ENCODE measurements at regions not wholly inside any gene's neighbourhood (a gene's known extent, or its start where the extent isn't known, plus 50 kb on each side); places are given as distances from the start of the nearest gene placed in this dataset.

GRCh38 chr5:124651663-124652513 is 94.6 kb downstream of the ZNF608 start (continued):
- TF ChIP-seq ZNF709 (CRISPR knock-in tag; IDR thresholded peaks at IDR 0.05) (0 out of 2 replicates have a peak, but pooled peaks have one; percentile 67), ZFYVE20 (CRISPR knock-in tag; IDR thresholded peaks at IDR 0.05; ENCODE audit: borderline replicate concordance, low read depth) (peak; percentile 68; the same call in 1 of the 2 replicates), MYC (CRISPR knock-in tag; IDR thresholded peaks at IDR 0.05; ENCODE audit: borderline replicate concordance) (peak; percentile 71; the same call in 1 of the 2 replicates), ARHGAP35 (CRISPR knock-in tag; IDR thresholded peaks at IDR 0.05; ENCODE audit: borderline replicate concordance) (peak; percentile 76; the same call in 1 of the 2 replicates), TAF15 (IDR thresholded peaks at IDR 0.05; ENCODE audit: low read depth, low read length, poor library complexity, severe bottlenecking) (no peak), ZNF839 (CRISPR knock-in tag; IDR thresholded peaks at IDR 0.05; ENCODE audit: borderline replicate concordance) (0 out of 2 replicates have a peak, but pooled peaks have one; percentile 52), EEA1 (CRISPR knock-in tag; IDR thresholded peaks at IDR 0.05; ENCODE audit: borderline replicate concordance) (no peak), SRY (CRISPR knock-in tag; IDR thresholded peaks at IDR 0.05) (peak; percentile 71; the same call in 1 of the 2 replicates), RFX3 (CRISPR knock-in tag; IDR thresholded peaks at IDR 0.05) (no peak), ZNF274 (CRISPR knock-in tag; IDR thresholded peaks at IDR 0.05) (peak; percentile 65; the same call in 1 of the 2 replicates), MED1 (CRISPR knock-in tag; IDR thresholded peaks at IDR 0.05) (peak; percentile 45; the same call in 1 of the 2 replicates), FOXO4 (CRISPR knock-in tag; conservative IDR thresholded peaks at IDR 0.05) (0 out of 2 replicates have a peak, but pooled peaks have one; percentile 27), AGO2 (optimal IDR thresholded peaks at IDR 0.05; ENCODE audit: low read depth, low read length) (peak; percentile 64), ZNF703 (CRISPR knock-in tag; IDR thresholded peaks at IDR 0.05; ENCODE audit: borderline replicate concordance) (no peak), JARID2 (CRISPR knock-in tag; IDR thresholded peaks at IDR 0.05; ENCODE audit: insufficient replicate concordance) (peak; percentile 45), POGK (CRISPR knock-in tag; conservative IDR thresholded peaks at IDR 0.05) (0 out of 2 replicates have a peak, but pooled peaks have one; percentile 37), ZFP91 (CRISPR knock-in tag; IDR thresholded peaks at IDR 0.05; ENCODE audit: borderline replicate concordance) (peak; percentile 82), ZSCAN31 (CRISPR knock-in tag; IDR thresholded peaks at IDR 0.05; ENCODE audit: low read depth) (peak; percentile 55), TFDP2 (CRISPR knock-in tag; IDR thresholded peaks at IDR 0.05) (0 out of 2 replicates have a peak, but pooled peaks have one; percentile 28), ZGPAT (CRISPR knock-in tag; IDR thresholded peaks at IDR 0.05) (no peak)
